ENCODE measurements at regions not wholly inside any gene's neighbourhood (a gene's known extent, or its start where the extent isn't known, plus 50 kb on each side); places are given as distances from the start of the nearest gene placed in this dataset.
A peak's percentile ranks its signal among the peaks of the same experiment; 100 is the strongest.
"Not testable (repeated sequence)": the region's sequence is repeated elsewhere in the genome, so short reads cannot be mapped to it uniquely, and the experiment has no call there.

DNA sequence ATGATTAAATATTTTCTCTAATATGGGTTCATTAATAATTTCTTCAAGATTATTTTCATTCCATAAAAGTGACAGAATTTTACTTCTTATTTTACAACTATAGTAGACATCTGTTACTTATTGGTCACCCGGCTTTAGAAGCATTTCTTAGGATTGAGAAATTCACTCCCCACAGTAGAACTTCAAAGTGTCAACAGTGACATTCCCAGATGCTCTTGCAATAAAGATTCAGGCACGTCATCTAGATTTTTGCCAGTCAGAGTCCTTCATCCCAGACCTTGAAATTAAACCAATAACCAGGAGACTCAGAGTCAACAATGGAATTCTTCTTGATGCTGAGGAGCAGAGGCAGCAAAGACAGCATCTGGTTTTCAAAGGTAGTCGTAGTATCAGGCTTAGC lies 190.8 kb downstream of the VGLL3 start:
- DNase-seq, result no peak

DNA sequence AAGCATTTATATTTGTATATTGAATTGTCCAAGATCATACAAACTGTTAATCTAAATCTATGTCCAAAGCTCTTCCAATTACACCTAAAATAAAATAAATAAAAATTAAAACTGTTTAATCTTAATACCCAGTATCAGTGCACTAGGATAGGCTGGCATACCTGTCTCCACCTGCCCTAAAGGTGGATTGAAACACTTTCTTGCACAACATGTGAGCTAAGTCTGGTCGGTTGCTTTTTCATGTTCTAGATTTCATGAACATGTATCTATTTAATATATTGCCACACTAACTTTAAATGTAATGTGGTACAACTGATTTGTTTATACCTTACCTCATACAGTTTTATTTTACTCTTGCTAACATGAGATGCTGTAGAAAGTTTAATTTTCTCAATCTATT lies 193.0 kb downstream of the VGLL3 start:
- intact Hi-C loops (cut with DNase I), result no loop called here
- DNase-seq, result no peak

More for the DNA sequence above, 190.8 kb downstream of the VGLL3 start:
- intact Hi-C loops (cut with DNase I), result no loop called here

GRCh38 chr3:86794361-86795065 lies 196.4 kb downstream of the VGLL3 start:
- DNase-seq, result no peak
- intact Hi-C loops (cut with DNase I), result no loop called here

GRCh38 chr3:86793786-86794185 lies 197.2 kb downstream of the VGLL3 start:
- DNase-seq, result peak in 3 of 42 donors; percentile 5 to 33 (median 24)
- intact Hi-C loops (cut with DNase I), result no loop called here

- intact Hi-C loops (cut with DNase I), result no loop called here
- DNase-seq, result no peak
Observed at GRCh38 chr3:86792316-86792715, 198.6 kb downstream of the VGLL3 start.

DNA sequence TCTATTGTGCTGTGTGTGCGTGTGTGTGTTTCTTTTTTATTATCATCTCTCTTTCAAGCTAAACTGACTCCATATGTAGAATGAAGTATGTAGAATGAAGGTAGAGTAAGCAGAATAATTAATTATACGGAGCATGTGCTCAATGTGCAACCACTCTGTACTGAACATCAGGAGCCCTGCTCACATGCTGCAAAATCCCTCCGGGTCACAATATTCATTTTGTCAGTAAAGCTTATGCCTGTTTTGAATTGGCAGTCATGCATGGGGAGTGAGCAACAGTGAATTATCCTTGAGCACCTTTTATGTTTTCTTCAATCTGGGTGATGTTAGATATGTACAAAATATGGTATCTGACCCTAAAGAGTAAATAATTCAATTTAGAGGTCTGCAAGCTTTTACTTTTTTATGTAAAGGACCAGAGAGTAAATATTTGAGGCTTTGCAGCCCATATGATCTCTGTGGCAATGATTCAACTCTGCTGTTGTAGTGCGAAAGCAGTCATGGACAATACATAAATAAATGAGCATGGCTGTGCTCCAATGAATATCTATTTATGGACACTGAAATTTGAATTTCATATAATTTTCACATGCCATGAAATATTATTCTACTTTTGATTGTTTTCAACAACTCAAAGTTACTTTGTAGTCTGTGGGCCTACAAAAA lies 199.9 kb downstream of the VGLL3 start:
- intact Hi-C loops (cut with DNase I), result no loop called here
- no peak for DNase-seq

- intact Hi-C loops (cut with DNase I), result loop anchor here (5.0 kb wide), 1 partner anchor 299 kb away; no protein-coding TSS in a partner anchor
- DNase-seq, result no peak
Observed at GRCh38 chr3:86788371-86788770, 202.6 kb downstream of the VGLL3 start.

DNA sequence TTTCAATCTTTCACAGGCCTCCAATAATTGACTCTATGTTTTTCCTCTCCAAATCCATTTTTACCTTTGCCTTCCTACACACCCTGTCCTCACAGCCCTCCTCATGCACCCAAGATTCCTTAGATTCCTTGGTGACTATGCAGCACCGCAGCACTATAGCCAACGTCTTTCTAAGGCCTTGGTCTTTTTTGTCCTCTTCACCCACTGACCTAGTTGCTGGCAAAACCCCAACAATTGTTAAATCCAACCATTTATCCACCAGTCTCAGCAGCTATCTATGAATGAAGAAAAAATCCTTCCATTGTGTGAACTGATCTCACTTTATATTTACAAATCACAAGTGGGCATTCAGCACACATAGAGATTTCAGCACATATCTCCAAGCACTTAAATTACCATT lies 203.9 kb downstream of the VGLL3 start:
- peak in 3 of 42 donors; percentile 28 to 50 (median 37) for DNase-seq
- intact Hi-C loops (cut with DNase I), result loop anchor here (5.0 kb wide), 1 partner anchor 300 kb away; no protein-coding TSS in a partner anchor

GRCh38 chr3:86785386-86785785 lies 205.6 kb downstream of the VGLL3 start:
- intact Hi-C loops (cut with DNase I), result loop anchor here (5.0 kb wide), 1 partner anchor 302 kb away; no protein-coding TSS in a partner anchor

DNA sequence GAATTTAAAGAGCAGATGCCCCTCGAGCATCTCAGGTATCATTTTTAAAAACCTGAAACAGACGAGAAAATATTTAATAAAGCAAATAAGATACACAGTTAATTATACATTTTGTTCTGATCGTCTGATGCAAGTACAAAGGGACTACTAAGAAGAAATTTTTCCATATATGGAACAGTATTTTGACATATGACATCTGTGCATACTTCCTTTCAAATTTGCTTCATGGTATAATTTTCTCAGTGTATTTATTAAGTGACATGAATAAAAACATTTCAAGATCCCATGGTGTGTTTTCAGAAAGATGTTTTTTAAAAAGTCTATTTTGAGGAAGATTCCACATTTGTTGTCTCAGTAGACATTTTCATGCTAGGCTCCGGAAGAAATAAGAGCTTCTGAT lies 208.1 kb downstream of the VGLL3 start:
- no peak for DNase-seq
- intact Hi-C loops (cut with DNase I), result no loop called here

More at GRCh38 chr3:86785386-86785785, 205.6 kb downstream of the VGLL3 start:
- DNase-seq, result no peak

- intact Hi-C loops (cut with DNase I), result no loop called here
- no peak for DNase-seq
Observed at GRCh38 chr3:86782286-86782685, 208.7 kb downstream of the VGLL3 start.

- DNase-seq, result peak in 1 of 42 donors; percentile 13
- intact Hi-C loops (cut with DNase I), result loop anchor here (5.0 kb wide), 1 partner anchor 308 kb away; no protein-coding TSS in a partner anchor
Observed at GRCh38 chr3:86774082-86774691, 216.8 kb downstream of the VGLL3 start.

GRCh38 chr3:86772699-86773098 lies 218.2 kb downstream of the VGLL3 start:
- intact Hi-C loops (cut with DNase I), result loop anchor here (5.0 kb wide), 1 partner anchor 310 kb away; no protein-coding TSS in a partner anchor
- no peak for DNase-seq

- DNase-seq, result no peak
- intact Hi-C loops (cut with DNase I), result loop anchor here (5.0 kb wide), 1 partner anchor 310 kb away; no protein-coding TSS in a partner anchor
Observed at GRCh38 chr3:86771741-86772512, 219.0 kb downstream of the VGLL3 start.

DNA sequence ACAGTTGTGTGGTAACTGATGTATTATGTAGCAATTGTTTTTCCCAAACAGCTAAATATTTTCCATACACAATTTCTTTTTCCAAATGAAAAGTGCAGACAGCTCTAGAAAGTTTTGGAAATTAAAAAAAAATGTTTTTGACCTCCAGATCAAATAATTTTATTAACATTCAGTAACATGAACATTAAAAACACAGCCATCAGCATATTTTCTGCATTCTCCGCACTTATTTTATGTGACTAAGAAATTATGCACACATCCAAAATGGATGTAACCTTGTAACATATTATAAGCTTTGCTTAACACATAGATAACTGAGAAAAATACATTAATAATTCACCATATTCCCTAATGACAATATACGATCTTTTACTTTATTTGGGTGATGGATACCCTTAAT lies 224.6 kb downstream of the VGLL3 start:
- intact Hi-C loops (cut with DNase I), result no loop called here
- no peak for DNase-seq

GRCh38 chr3:86757322-86758179 lies 233.4 kb downstream of the VGLL3 start:
- intact Hi-C loops (cut with DNase I); DNase-seq: not testable (repeated sequence)

- DNase-seq, result no peak
- intact Hi-C loops (cut with DNase I), result no loop called here
Observed at GRCh38 chr3:86748015-86748414, 242.9 kb downstream of the VGLL3 start.

DNA sequence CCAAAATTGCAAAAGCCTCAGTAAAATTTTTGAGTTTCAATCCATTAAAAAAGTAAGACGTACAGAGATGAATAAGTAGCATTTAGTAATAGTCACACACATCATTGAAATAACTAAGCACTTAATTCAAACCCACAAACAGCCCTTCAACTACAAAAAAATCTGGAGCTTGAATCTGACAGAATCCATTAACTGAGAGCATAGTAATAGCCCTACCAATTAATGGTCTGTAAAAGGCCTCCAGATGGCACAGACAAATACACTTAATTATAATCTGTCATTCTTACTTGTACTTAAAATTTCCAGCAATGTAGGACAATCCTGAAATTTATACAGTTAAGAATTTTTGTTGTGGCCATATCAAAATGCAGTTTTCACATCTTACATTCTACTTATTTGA lies 246.9 kb downstream of the VGLL3 start:
- DNase-seq, result no peak
- intact Hi-C loops (cut with DNase I), result no loop called here
